K562 (cell line): ENCODE measurements at regions not wholly inside any gene's neighbourhood (a gene's known extent, or its start where the extent isn't known, plus 50 kb on each side); places are given as distances from the start of the nearest gene placed in this dataset.

ENCODE experiments used
- ATAC-seq: fragments of 200-7000 bp; cut with Tn5 transposase; 3 replicates; pipeline ENCODE4 v1.9.1; 2020; ENCODE audit warnings: moderate library complexity
- BruUV-seq: library from RNA; stranded (reverse); fragments of 400-500 nt; replicated peaks from 2 replicates; lab custom pipeline; 2021; lab: Mats Ljungman, UMichigan
- CTCF ChIA-PET: fragments of 300-600 bp; formaldehyde crosslinking; extraction: SDS; loops from one replicate; lab custom pipeline; 2021; ENCODE audit warnings: low intra/inter-chr PET ratio; lab: Yijun Ruan, JAX
- POLR2A ChIA-PET: fragments of 300-600, 350-650 bp; sonication (Branson Sonifier 250); formaldehyde crosslinking; extraction: SDS; loops from one replicate; lab custom pipeline; 2021; ENCODE audit warnings: antibody characterized with exemption, inconsistent platforms; lab: Yijun Ruan, JAX
- DNase-seq, 4 experiments: peaks; one replicate each; pipeline versions ENCODE4 v3.0.0 to v3.0.0-alpha.2; 2011 to 2018; ENCODE audit warnings: low spot score in 3 of 4, mixed read lengths in 3 of 4; ENCODE audit errors: extremely low read depth in 1 of 4
- FAIRE-seq: peaks from 2 replicates; lab custom pipeline; 2011; peaks lifted over from hg19 to GRCh38; lab: Jason Lieb, UNC
- H2AFZ ChIP-seq: 2 replicates; pipeline ENCODE4 v1.6.0; 2011; ENCODE audit warnings: low read depth, low read length, control low read depth, inconsistent platforms
- H3K27ac ChIP-seq: fragments of 200-600 bp; 3 replicates; pipeline ENCODE4 v1.8.0; 2011; ENCODE audit warnings: low read depth, mild to moderate bottlenecking, control low read depth, inconsistent platforms, low read length, moderate library complexity, mixed read lengths; ENCODE audit errors: extremely low read depth
- H3K27me3 ChIP-seq, 2 experiments: fragments of 300-600 bp in 1 of 2; 2 replicates in 1 of 2; 3 replicates in 1 of 2; pipeline versions ENCODE4 v1.6.0 to v1.8.0; 2011; ENCODE audit warnings: inconsistent platforms in 2 of 2, low read length in 2 of 2, mild to moderate bottlenecking in 1 of 2, mixed read lengths in 1 of 2, moderate library complexity in 1 of 2; ENCODE audit not compliant: control insufficient read depth in 2 of 2, insufficient read depth in 2 of 2
- H3K36me3 ChIP-seq: fragments of 300-600 bp; 3 replicates; pipeline ENCODE4 v1.8.0; 2011; ENCODE audit warnings: mild to moderate bottlenecking, low read length, inconsistent platforms; ENCODE audit not compliant: control insufficient read depth, insufficient read depth
- H3K4me1 ChIP-seq, 2 experiments: fragments of 200-600 bp in 1 of 2; replicated peaks in 1 of 2; 2 replicates in 1 of 2; 3 replicates in 1 of 2; pipeline versions ENCODE4 v1.5.1 to v1.8.0; 2011; ENCODE audit warnings: inconsistent platforms in 2 of 2, low read length in 2 of 2, mild to moderate bottlenecking in 1 of 2, mixed read lengths in 1 of 2, moderate library complexity in 1 of 2; ENCODE audit not compliant: control insufficient read depth in 2 of 2, insufficient read depth in 2 of 2
- H3K4me2 ChIP-seq: 2 replicates; pipeline ENCODE4 v1.6.1; 2011; ENCODE audit warnings: low read length, control low read depth, inconsistent platforms, mixed read lengths; ENCODE audit not compliant: insufficient read depth
- H3K4me3 ChIP-seq: fragments of 200-600 bp; sonication (generic), shearing (Covaris generic); 2 replicates; pipeline ENCODE4 v1.5.1; 2016; ENCODE audit warnings: control low read depth, inconsistent platforms
- H3K79me2 ChIP-seq: fragments of 200-600 bp; 3 replicates; pipeline ENCODE4 v1.8.0; 2011; ENCODE audit warnings: low read length, inconsistent platforms; ENCODE audit not compliant: control insufficient read depth, insufficient read depth
- H3K9ac ChIP-seq, 2 experiments: 2 replicates each; pipeline versions ENCODE4 v1.6.0 to v1.6.1; 2011; ENCODE audit warnings: low read depth in 2 of 2, low read length in 2 of 2, control low read depth in 1 of 2, inconsistent platforms in 1 of 2, mild to moderate bottlenecking in 1 of 2, mixed read lengths in 1 of 2; ENCODE audit not compliant: insufficient read depth in 1 of 2
- H3K9me1 ChIP-seq: one replicate; pipeline ENCODE4 v1.6.0; 2011; ENCODE audit warnings: inconsistent platforms, mild to moderate bottlenecking, low read length, moderate library complexity; ENCODE audit not compliant: control insufficient read depth, insufficient read depth
- H3K9me3 ChIP-seq: replicated peaks from 2 replicates; pipeline ENCODE4 v1.5.1; 2011; ENCODE audit warnings: low read depth, low read length, inconsistent platforms; ENCODE audit not compliant: control insufficient read depth, insufficient read depth
- H4K20me1 ChIP-seq: replicated peaks from 2 replicates; pipeline ENCODE4 v1.6.1; 2011; ENCODE audit warnings: low read length, inconsistent platforms, mixed read lengths; ENCODE audit not compliant: control insufficient read depth, insufficient read depth
- SAFB ChIP-seq: fragments of 200-400 bp; formaldehyde crosslinking; IDR thresholded peaks from 2 replicates; pipeline ENCODE4 v1.6.1; 2017; ENCODE audit warnings: low read depth, low read length, borderline replicate concordance
- TCF7 ChIP-seq: sonication (generic); IDR thresholded peaks from 2 replicates; pipeline ENCODE4 v1.6.1; 2016; ENCODE audit warnings: antibody characterized with exemption, borderline replicate concordance
- ZNF133 ChIP-seq: fragments of 250-450 bp; sonication (Bioruptor Pico); IDR thresholded peaks from 2 replicates; pipeline ENCODE4 v1.4.0; 2020; ENCODE audit warnings: mild to moderate bottlenecking
- WGBS: fragments of 100-300 bp; shearing (Covaris generic); methylation state at CpG from one replicate; pipeline ENCODE4 v1.1.6; 2016; ENCODE audit warnings: low coverage, mixed read lengths; ENCODE audit not compliant: insufficient coverage; ENCODE audit errors: missing lambda C conversion rate; 5-methylcytosine and 5-hydroxymethylcytosine counted together
- in situ Hi-C: fragments of 300-500 bp; cut with MboI; formaldehyde crosslinking; loops from 4 replicates; pipeline ENCODE4 v1.15.0; 2018; ENCODE audit warnings: inconsistent platforms, mixed read lengths
- intact Hi-C: fragments of 100-400 bp; cut with micrococcal nuclease; formaldehyde crosslinking; loops from 2 replicates; pipeline ENCODE4 v1.14.2; 2022
- TF ChIP-seq, protein P1 (sequence below): fragments of 250-450 bp; sonication (Bioruptor Pico); IDR thresholded peaks from 2 replicates; pipeline ENCODE4 v1.8.0; 2022; ENCODE audit warnings: inconsistent platforms, mild to moderate bottlenecking, moderate library complexity, borderline replicate concordance
- TF ChIP-seq, protein P2 (sequence below): fragments of 250-450 bp; sonication (Bioruptor Pico); IDR thresholded peaks from 2 replicates; pipeline ENCODE4 v1.8.0; 2021; ENCODE audit warnings: moderate library complexity, mild to moderate bottlenecking, inconsistent platforms
- TF ChIP-seq, protein P3 (sequence below): fragments of 250-450 bp; sonication (Bioruptor Pico); IDR thresholded peaks from 2 replicates; pipeline ENCODE4 v1.4.0; 2020; ENCODE audit warnings: mild to moderate bottlenecking, moderate library complexity
- TF ChIP-seq, protein P4 (sequence below): fragments of 250-450 bp; sonication (Bioruptor Pico); IDR thresholded peaks from 2 replicates; pipeline ENCODE4 v1.4.0; 2020; ENCODE audit warnings: mild to moderate bottlenecking, moderate library complexity, borderline replicate concordance
- TF ChIP-seq, protein P5 (sequence below): conservative IDR thresholded peaks from 2 replicates; pipeline ENCODE4 v1.6.1; 2011; ENCODE audit warnings: low read depth, mild to moderate bottlenecking, low read length; ENCODE audit not compliant: control insufficient read depth

DNA sequence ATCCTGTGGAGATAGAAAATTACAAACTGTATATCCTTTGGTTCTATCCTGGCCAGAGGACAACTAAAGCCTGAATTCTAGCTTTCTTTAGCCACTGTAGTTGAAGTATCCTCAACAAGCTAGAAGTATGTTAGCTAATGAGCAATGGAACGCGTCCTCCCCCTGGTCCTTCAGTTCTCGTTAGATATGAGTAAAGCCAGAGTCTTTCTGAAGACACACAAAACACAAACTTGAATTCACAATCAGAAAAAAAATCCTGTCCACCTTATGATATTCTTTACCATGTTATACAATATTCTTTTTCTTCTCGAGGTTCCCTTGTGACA, 1527.0 kb upstream of the SLC10A2 start (continued):
- TF ChIP-seq, protein P1, sequence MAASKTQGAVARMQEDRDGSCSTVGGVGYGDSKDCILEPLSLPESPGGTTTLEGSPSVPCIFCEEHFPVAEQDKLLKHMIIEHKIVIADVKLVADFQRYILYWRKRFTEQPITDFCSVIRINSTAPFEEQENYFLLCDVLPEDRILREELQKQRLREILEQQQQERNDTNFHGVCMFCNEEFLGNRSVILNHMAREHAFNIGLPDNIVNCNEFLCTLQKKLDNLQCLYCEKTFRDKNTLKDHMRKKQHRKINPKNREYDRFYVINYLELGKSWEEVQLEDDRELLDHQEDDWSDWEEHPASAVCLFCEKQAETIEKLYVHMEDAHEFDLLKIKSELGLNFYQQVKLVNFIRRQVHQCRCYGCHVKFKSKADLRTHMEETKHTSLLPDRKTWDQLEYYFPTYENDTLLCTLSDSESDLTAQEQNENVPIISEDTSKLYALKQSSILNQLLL (CRISPR knock-in tag), result no peak

DNA sequence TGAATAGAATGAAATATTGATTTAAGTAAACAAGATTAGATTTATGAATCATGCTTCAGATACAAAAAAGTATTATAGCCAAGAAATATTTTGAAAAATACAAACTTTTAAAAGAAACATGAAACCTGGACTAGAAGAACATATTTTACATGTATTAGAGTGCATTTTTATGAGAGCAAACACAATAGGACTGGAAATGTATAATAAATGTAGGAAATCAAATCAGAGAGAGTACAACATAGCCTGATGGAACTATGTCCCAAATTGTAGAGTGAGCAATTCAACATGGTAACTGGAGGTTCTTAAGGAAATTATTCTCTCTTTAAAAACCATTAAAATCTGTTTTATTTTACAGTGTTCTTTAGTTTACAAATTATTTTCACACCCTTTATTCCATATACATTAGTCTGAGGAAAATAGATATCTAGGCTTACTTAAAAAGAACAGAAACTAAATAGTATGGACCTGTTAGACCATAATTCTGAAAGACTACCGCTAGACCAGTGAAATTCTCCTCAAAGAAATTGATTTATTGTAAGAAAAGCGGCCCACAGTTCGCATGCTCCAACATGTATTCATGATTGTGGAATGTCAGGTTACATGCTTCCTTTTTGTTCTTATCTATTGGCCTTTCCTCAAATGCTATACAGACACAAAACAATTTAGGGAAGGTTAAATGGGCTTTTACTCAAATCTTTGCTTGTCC, 1526.5 kb upstream of the SLC10A2 start:
- Histone ChIP-seq H3K4me1 (no peaks in the 10 kb centered on the region), H4K20me1 (no peaks in the 10 kb centered on the region), H3K79me2 (no peaks in the 10 kb centered on the region), H2AFZ (no peak overlapping the region), H3K9me3 (no peaks in the 10 kb centered on the region), H3K27ac (no peak overlapping the region), H3K27me3 (no peaks in the 10 kb centered on the region), H3K4me3 (no peak overlapping the region), H3K36me3 (no peaks in the 10 kb centered on the region), H3K9ac (no peak overlapping the region), H3K9me1 (no peaks in the 10 kb centered on the region), H3K4me2 (no peak overlapping the region)
- intact Hi-C loops (no loop called here), in situ Hi-C loops (no loop called here)
- DNase-seq, result no peak
- POLR2A ChIA-PET, result no interaction called here
- CTCF ChIA-PET, result no interaction called here
- no peak for ATAC-seq
- FAIRE-seq, result no peak
- no TSS peak for BruUV-seq
- 0% methylated on average over 1 of the region's 3 CpGs for WGBS
- TF ChIP-seq, protein P2, sequence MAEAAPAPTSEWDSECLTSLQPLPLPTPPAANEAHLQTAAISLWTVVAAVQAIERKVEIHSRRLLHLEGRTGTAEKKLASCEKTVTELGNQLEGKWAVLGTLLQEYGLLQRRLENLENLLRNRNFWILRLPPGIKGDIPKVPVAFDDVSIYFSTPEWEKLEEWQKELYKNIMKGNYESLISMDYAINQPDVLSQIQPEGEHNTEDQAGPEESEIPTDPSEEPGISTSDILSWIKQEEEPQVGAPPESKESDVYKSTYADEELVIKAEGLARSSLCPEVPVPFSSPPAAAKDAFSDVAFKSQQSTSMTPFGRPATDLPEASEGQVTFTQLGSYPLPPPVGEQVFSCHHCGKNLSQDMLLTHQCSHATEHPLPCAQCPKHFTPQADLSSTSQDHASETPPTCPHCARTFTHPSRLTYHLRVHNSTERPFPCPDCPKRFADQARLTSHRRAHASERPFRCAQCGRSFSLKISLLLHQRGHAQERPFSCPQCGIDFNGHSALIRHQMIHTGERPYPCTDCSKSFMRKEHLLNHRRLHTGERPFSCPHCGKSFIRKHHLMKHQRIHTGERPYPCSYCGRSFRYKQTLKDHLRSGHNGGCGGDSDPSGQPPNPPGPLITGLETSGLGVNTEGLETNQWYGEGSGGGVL (CRISPR knock-in tag), result no peak
- TF ChIP-seq TCF7 (no peak), SAFB (no peak), ZNF133 (CRISPR knock-in tag) (no peak)
- TF ChIP-seq, protein P3, sequence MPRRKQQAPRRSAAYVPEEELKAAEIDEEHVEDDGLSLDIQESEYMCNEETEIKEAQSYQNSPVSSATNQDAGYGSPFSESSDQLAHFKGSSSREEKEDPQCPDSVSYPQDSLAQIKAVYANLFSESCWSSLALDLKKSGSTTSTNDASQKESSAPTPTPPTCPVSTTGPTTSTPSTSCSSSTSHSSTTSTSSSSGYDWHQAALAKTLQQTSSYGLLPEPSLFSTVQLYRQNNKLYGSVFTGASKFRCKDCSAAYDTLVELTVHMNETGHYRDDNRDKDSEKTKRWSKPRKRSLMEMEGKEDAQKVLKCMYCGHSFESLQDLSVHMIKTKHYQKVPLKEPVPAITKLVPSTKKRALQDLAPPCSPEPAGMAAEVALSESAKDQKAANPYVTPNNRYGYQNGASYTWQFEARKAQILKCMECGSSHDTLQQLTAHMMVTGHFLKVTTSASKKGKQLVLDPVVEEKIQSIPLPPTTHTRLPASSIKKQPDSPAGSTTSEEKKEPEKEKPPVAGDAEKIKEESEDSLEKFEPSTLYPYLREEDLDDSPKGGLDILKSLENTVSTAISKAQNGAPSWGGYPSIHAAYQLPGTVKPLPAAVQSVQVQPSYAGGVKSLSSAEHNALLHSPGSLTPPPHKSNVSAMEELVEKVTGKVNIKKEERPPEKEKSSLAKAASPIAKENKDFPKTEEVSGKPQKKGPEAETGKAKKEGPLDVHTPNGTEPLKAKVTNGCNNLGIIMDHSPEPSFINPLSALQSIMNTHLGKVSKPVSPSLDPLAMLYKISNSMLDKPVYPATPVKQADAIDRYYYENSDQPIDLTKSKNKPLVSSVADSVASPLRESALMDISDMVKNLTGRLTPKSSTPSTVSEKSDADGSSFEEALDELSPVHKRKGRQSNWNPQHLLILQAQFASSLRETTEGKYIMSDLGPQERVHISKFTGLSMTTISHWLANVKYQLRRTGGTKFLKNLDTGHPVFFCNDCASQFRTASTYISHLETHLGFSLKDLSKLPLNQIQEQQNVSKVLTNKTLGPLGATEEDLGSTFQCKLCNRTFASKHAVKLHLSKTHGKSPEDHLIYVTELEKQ (CRISPR knock-in tag), result no peak
- TF ChIP-seq, protein P4, sequence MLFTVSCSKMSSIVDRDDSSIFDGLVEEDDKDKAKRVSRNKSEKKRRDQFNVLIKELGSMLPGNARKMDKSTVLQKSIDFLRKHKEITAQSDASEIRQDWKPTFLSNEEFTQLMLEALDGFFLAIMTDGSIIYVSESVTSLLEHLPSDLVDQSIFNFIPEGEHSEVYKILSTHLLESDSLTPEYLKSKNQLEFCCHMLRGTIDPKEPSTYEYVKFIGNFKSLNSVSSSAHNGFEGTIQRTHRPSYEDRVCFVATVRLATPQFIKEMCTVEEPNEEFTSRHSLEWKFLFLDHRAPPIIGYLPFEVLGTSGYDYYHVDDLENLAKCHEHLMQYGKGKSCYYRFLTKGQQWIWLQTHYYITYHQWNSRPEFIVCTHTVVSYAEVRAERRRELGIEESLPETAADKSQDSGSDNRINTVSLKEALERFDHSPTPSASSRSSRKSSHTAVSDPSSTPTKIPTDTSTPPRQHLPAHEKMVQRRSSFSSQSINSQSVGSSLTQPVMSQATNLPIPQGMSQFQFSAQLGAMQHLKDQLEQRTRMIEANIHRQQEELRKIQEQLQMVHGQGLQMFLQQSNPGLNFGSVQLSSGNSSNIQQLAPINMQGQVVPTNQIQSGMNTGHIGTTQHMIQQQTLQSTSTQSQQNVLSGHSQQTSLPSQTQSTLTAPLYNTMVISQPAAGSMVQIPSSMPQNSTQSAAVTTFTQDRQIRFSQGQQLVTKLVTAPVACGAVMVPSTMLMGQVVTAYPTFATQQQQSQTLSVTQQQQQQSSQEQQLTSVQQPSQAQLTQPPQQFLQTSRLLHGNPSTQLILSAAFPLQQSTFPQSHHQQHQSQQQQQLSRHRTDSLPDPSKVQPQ (CRISPR knock-in tag), result no peak
- TF ChIP-seq, protein P5, sequence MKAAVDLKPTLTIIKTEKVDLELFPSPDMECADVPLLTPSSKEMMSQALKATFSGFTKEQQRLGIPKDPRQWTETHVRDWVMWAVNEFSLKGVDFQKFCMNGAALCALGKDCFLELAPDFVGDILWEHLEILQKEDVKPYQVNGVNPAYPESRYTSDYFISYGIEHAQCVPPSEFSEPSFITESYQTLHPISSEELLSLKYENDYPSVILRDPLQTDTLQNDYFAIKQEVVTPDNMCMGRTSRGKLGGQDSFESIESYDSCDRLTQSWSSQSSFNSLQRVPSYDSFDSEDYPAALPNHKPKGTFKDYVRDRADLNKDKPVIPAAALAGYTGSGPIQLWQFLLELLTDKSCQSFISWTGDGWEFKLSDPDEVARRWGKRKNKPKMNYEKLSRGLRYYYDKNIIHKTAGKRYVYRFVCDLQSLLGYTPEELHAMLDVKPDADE, result no peak
